ENCODE measurements at regions not wholly inside any gene's neighbourhood (a gene's known extent, or its start where the extent isn't known, plus 50 kb on each side); places are given as distances from the start of the nearest gene placed in this dataset.

DNA sequence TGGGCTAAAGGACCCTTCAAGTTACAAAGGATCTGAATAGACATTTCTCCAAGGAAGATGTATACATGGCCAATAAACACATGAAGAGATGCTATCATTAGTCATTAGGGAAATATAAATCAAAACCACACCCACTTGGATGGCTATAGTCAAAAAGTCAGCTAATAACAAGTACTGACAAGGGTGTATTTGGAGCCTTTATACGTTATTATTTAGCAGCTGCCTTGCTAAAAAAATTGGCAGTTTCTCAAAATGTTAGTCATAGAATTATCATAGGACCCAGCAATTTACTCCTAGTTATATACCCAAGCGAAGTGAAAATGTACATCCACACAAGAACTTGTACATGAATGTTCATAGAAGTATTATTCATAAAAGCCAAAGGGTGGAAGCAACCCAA lies 112.7 kb upstream of the DUSP21 start:
- no peak for DNase-seq (ENCODE audit: low read depth)
- TF ChIP-seq, protein P1, sequence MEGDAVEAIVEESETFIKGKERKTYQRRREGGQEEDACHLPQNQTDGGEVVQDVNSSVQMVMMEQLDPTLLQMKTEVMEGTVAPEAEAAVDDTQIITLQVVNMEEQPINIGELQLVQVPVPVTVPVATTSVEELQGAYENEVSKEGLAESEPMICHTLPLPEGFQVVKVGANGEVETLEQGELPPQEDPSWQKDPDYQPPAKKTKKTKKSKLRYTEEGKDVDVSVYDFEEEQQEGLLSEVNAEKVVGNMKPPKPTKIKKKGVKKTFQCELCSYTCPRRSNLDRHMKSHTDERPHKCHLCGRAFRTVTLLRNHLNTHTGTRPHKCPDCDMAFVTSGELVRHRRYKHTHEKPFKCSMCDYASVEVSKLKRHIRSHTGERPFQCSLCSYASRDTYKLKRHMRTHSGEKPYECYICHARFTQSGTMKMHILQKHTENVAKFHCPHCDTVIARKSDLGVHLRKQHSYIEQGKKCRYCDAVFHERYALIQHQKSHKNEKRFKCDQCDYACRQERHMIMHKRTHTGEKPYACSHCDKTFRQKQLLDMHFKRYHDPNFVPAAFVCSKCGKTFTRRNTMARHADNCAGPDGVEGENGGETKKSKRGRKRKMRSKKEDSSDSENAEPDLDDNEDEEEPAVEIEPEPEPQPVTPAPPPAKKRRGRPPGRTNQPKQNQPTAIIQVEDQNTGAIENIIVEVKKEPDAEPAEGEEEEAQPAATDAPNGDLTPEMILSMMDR (conservative IDR thresholded peaks at IDR 0.05; ENCODE audit: low read length) = no peak
- no peak overlapping the region for H3K4me3 ChIP-seq (ENCODE audit: low read length)

DNA sequence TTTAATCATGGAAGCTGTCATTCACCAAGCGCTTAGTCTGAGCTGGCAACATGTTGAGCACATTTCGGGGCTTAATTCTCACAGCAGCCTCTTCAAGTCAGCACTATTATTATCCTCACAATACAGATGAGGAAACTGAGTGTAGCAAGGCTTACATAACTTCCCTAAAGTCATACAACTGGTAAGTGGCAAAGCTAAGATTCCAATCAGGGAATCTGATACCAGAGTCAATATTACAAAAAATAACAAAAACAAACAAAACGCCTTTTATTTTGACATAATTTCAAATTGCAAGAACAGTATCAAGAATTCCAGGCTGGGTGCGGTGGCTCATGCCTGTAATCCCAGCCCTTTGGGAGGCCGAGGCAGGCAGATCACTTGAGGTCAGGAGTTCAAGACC lies 120.4 kb upstream of the DUSP21 start:
- TF ChIP-seq, protein P1 (conservative IDR thresholded peaks at IDR 0.05; ENCODE audit: low read length) = no peak
- H3K4me3 ChIP-seq (ENCODE audit: low read length) = no peak overlapping the region
- no peak for DNase-seq (ENCODE audit: low read depth)

DNA sequence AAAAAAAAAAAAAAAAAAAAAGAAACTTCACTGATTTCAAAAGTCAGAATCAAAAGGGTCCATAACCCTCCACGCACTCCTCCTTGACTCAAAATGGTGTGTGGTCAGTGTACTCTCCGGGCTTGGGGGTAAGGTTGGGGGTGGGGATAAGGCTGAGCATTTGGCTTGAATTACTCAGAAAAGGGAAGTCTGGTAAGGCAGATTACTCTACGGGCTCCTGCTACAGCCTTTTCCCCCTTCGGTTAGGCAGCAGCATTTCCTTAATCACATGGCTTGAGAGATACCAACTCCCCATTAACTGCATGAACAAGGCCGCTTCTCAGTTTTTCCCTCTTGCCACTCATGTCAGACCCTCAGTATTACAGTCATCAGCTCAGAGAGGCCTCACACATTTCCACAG lies 135.4 kb upstream of the DUSP21 start:
- H3K4me3 ChIP-seq (ENCODE audit: low read length) = no peak overlapping the region
- no peak for DNase-seq (ENCODE audit: low read depth)
- TF ChIP-seq, protein P1 (conservative IDR thresholded peaks at IDR 0.05; ENCODE audit: low read length) = no peak

DNA sequence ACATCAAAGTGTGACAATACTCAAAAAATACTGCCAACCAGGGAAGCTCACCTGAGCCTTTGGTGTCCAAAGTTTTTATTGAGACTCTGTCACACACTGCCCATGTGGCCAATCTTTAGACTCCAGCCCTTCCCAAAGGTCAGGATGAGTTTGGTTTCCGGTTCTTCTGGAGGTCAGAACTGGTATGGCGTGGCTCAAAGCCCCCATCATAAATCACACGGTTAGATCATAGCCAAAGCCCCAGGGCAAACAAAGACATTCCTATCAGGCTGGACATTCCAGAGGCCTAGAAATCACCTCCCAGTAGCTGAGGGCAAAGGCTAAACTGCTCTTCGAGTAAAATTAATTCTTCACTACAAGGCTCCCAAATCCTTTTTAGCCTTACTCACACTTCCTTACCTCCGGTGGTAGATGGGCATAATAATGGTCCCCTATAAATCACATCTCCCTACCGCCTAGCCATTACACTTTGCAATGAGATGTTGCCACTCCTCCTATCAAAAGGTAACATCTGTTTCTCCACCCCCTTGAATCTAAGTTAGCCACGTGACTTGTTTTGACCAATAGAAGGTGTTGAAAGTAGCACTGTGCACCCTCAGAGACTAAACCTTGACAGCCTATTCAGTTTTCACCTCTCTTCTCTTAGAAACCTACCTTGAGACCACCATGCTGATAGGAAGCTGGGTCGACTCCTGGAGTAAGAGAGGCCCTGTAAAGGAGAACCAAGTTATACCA lies 137.8 kb upstream of the DUSP21 start:
- DNase-seq (ENCODE audit: low read depth) = peak; percentile 1
- TF ChIP-seq, protein P1 (conservative IDR thresholded peaks at IDR 0.05; ENCODE audit: low read length) = no peak
- no peak overlapping the region for H3K4me3 ChIP-seq (ENCODE audit: low read length)

DNA sequence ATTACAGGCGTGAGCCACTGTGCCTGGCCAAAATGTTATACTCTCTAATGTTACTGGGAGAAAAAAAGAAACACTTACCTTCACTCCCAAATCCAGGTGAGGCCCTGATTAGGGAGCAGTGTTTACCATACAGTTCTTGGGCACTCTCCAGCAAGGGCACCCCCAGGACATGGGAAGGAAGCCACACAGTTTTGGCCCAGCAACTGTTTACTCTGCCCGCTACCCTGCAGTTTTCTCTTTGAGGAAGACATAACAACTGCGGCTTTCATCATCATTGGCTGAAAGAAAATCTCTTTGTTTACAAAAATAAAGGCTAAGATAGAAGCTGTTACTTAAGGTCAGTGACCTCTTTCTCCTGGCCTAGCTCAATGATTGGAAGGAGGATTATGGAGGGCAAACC lies 145.5 kb upstream of the DUSP21 start:
- no peak overlapping the region for H3K4me3 ChIP-seq (ENCODE audit: low read length)
- TF ChIP-seq, protein P1 (conservative IDR thresholded peaks at IDR 0.05; ENCODE audit: low read length) = no peak
- no peak for DNase-seq (ENCODE audit: low read depth)

DNA sequence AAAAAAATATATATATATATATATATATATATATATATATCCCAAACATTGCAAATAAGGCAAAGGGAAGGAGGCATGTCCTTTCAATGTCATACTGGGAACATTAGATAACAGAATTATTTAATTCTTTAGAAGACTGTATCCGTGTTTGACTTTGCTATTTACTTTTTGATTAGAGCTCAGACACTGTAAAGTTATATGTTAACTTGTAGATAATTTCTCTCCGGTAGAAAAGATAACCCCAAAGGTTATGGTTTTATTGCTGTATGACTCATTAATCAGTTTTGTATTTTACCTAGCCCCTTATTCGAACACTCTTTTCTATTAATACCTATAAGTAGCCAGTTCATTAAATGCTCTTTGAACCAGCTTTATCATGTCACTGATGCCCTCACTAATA lies 150.6 kb upstream of the DUSP21 start:
- no peak for DNase-seq (ENCODE audit: low read depth)
- TF ChIP-seq, protein P1 (conservative IDR thresholded peaks at IDR 0.05; ENCODE audit: low read length) = no peak
- H3K4me3 ChIP-seq (ENCODE audit: low read length) = no peak overlapping the region

DNA sequence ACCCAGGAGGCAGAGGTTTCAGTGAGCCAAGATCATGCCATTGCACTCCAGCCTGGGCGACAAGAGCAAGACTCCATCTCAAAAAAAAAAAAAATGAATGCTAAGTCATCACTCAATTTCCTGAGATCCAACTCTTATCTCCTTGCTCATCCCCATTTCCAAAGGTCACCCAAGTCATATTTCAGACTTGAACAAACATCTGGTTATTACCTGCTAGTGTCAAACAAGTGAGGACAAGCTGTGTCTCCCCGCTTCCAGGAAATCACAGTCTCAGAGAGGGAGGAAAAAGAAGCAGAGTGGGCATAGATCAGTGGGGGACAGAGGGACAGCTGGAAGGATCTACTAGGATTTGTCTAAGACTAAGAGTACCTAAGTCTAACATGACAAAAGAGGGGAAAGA lies 147.5 kb upstream of the FUNDC1 start:
- H3K4me3 ChIP-seq (ENCODE audit: low read length) = no peak overlapping the region
- TF ChIP-seq, protein P1 (conservative IDR thresholded peaks at IDR 0.05; ENCODE audit: low read length) = no peak
- DNase-seq (ENCODE audit: low read depth) = no peak
